ENCODE measurements at regions not wholly inside any gene's neighbourhood (a gene's known extent, or its start where the extent isn't known, plus 50 kb on each side); places are given as distances from the start of the nearest gene placed in this dataset.

GRCh38 chr2:65527451-65528240, 95.2 kb upstream of the SPRED2 start (continued):
- 0 out of 2 replicates have a peak, but pooled peaks have one; percentile 48 for TF ChIP-seq ZNF331 (CRISPR knock-in tag; IDR thresholded peaks at IDR 0.05)
- 0 out of 2 replicates have a peak, but pooled peaks have one; percentile 42 for TF ChIP-seq HOXA5 (CRISPR knock-in tag; IDR thresholded peaks at IDR 0.05)
- no peak for TF ChIP-seq ZNF816 (CRISPR knock-in tag; IDR thresholded peaks at IDR 0.05; ENCODE audit: borderline replicate concordance)
- TF ChIP-seq ZNF205 (CRISPR knock-in tag; IDR thresholded peaks at IDR 0.05), result peak; percentile 84
- TF ChIP-seq ZNF567 (CRISPR knock-in tag; IDR thresholded peaks at IDR 0.05; ENCODE audit: borderline replicate concordance), result 0 out of 2 replicates have a peak, but pooled peaks have one; percentile 20
- TF ChIP-seq SSRP1 (CRISPR knock-in tag; IDR thresholded peaks at IDR 0.05), result 0 out of 2 replicates have a peak, but pooled peaks have one; percentile 83
- TF ChIP-seq SALL1 (CRISPR knock-in tag; IDR thresholded peaks at IDR 0.05), result peak; percentile 73
- TF ChIP-seq ZNF263 (CRISPR knock-in tag; IDR thresholded peaks at IDR 0.05), result no peak; the same call in 1 of the 2 replicates
- TF ChIP-seq TSC22D2 (CRISPR knock-in tag; IDR thresholded peaks at IDR 0.05; ENCODE audit: borderline replicate concordance), result peak; percentile 25; the same call in 1 of the 2 replicates
- TF ChIP-seq HMGA1 (CRISPR knock-in tag; conservative IDR thresholded peaks at IDR 0.05), result no peak
- no peak for TF ChIP-seq IKZF4 (CRISPR knock-in tag; IDR thresholded peaks at IDR 0.05; ENCODE audit: borderline replicate concordance, low read depth, not compliant biosample characterization)
- TF ChIP-seq THAP9 (CRISPR knock-in tag; IDR thresholded peaks at IDR 0.05; ENCODE audit: borderline replicate concordance), result no peak
- no peak for TF ChIP-seq ATF3 (CRISPR knock-in tag; IDR thresholded peaks at IDR 0.05)
- TF ChIP-seq SIX4 (CRISPR knock-in tag; IDR thresholded peaks at IDR 0.05), result 0 out of 2 replicates have a peak, but pooled peaks have one; percentile 24
- no peak for TF ChIP-seq MAFK (conservative IDR thresholded peaks at IDR 0.05 in 1 of 2, IDR thresholded peaks at IDR 0.05 in 1 of 2; ENCODE audit: low read length in 2 of 2)
- TF ChIP-seq TARDBP (CRISPR knock-in tag; IDR thresholded peaks at IDR 0.05), result peak; percentile 36; the same call in 1 of the 2 replicates
- peak; percentile 72 for TF ChIP-seq HMG20A (CRISPR knock-in tag; IDR thresholded peaks at IDR 0.05; ENCODE audit: borderline replicate concordance)
- TF ChIP-seq TOPORS (CRISPR knock-in tag; IDR thresholded peaks at IDR 0.05), result peak; percentile 39; the same call in 1 of the 2 replicates
- 0 out of 2 replicates have a peak, but pooled peaks have one; percentile 55 for TF ChIP-seq ZBED4 (CRISPR knock-in tag; IDR thresholded peaks at IDR 0.05; ENCODE audit: borderline replicate concordance)
- peak; percentile 52; the same call in 1 of the 2 replicates for TF ChIP-seq ZNF337 (CRISPR knock-in tag; IDR thresholded peaks at IDR 0.05; ENCODE audit: borderline replicate concordance, low read depth)
- peak in 1 of 2 experiments; percentile 75; a peak in 2 of 4 replicates for TF ChIP-seq EP300 (IDR thresholded peaks at IDR 0.05; ENCODE audit: low read depth in 2 of 2, low read length in 2 of 2)
- peak; percentile 31; the same call in 1 of the 2 replicates for TF ChIP-seq EP300 (CRISPR knock-in tag; IDR thresholded peaks at IDR 0.05; ENCODE audit: borderline replicate concordance)
